ENCODE measurements at regions not wholly inside any gene's neighbourhood (a gene's known extent, or its start where the extent isn't known, plus 50 kb on each side); places are given as distances from the start of the nearest gene placed in this dataset.
"Not testable (repeated sequence)": the region's sequence is repeated elsewhere in the genome, so short reads cannot be mapped to it uniquely, and the experiment has no call there.

- no peak for DNase-seq
Measured at GRCh38 chr13:43946281-43946680, 66.6 kb downstream of the LACC1 start.

DNA sequence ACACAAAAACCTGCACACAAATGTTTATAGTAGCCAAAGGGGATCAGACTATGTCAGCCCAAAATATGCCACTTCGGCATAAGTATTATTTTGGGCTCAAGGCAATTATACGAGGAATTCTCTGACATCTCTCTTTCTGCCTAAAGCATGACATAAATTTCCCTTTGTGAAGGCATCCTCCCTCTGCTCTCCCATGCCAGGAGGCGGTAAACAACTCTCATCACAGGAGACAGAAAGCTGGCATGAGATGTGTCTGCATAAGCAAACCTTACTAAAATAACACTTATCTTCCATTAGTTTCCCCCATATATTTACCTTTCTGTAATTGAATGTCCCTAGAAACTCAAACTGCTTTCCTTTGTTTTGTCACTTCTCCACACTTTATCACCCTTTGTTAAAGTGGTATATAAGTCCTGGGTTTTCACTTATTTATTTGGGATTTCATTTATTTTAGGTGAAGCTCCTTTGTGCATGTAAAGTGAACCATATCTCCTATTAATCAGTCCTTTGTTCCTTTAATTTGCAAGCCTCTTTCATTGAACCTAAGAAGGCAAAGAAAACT, 68.3 kb downstream of the LACC1 start:
- no peak for DNase-seq

GRCh38 chr13:43953370-43953769, 73.7 kb downstream of the LACC1 start:
- no peak for DNase-seq

DNA sequence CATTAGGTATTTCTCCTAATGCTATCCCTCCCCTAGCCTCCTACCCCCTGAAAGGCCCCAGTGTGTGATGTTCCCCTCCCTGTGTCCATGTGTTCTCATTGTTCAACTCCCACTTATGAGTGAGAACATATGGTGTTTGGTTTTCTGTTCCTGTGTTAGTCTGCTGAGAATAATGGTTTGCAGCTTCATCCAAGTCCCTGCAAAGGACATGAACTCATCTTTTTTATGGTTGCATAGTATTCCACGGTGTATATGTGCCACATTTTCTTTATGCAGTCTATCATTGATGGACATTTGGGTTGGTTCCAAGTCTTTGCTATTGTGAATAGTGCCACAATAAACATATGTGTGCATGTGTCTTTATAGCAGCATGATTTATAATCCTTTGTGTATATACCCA, 77.3 kb downstream of the LACC1 start:
- not testable (repeated sequence) for DNase-seq

- DNase-seq, result no peak
Measured at GRCh38 chr13:43959291-43959690, 79.6 kb downstream of the LACC1 start.

DNA sequence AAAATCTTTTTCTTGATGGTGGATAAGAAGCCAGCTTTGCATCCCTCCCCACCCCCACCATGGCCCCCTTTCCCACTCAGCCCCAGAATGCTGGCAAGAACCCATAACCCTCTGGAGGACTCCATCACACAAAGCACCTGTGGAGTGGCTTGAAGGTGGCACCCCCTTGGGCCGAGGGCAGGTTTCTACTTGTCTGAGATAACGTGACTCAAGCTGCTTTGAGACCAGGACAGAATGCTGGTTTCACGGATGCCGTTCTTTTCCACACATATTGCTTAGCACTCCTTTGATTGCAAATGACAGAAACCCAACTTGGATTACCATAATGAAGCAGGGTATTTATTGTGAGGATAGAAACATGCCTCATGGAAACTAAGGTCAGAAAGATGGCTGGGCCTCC, 82.2 kb downstream of the LACC1 start:
- no peak for DNase-seq

GRCh38 chr13:43963726-43964125, 84.0 kb downstream of the LACC1 start:
- DNase-seq, result no peak

- no peak for DNase-seq
Measured at GRCh38 chr13:43964698-43965458, 85.2 kb downstream of the LACC1 start.

GRCh38 chr13:43965459-43965845, 85.7 kb downstream of the LACC1 start:
- DNase-seq, result no peak

- DNase-seq, result not testable (repeated sequence)
Measured at GRCh38 chr13:43968251-43968942, 88.7 kb downstream of the LACC1 start.

GRCh38 chr13:43968943-43969690, 89.4 kb downstream of the LACC1 start:
- not testable (repeated sequence) for DNase-seq

- not testable (repeated sequence) for DNase-seq
Measured at GRCh38 chr13:43969919-43970318, 90.2 kb downstream of the LACC1 start.

DNA sequence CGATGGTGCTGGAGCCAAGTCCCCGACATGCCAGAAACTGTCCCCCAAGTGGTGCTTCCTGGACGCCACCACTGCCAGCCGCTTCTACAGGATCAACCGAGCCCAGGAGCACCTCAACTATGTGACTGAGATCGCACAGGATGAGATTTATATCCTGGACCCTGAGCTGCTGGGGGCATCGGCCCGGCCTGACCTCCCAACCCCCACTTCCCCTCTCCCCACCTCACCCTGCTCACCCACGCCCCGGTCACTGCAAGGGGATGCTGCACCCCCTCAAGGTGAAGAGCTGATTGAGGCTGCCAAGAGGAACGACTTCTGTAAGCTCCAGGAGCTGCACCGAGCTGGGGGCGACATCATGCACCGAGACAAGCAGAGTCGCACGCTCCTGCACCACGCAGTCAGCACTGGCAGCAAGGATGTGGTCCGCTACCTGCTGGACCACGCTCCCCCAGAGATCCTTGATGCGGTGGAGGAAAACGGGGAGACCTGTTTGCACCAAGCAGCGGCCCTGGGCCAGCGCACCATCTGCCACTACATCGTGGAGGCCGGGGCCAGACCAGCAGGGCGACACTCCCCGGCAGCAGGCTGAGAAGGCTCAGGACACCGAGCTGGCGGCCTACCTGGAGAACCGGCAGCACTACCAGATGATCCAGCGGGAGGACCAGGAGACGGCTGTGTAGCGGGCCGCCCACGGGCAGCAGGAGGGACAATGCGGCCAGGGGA, 91.0 kb downstream of the LACC1 start:
- not testable (repeated sequence) for DNase-seq

- not testable (repeated sequence) for DNase-seq
Measured at GRCh38 chr13:43971324-43971723, 91.6 kb downstream of the LACC1 start.

DNA sequence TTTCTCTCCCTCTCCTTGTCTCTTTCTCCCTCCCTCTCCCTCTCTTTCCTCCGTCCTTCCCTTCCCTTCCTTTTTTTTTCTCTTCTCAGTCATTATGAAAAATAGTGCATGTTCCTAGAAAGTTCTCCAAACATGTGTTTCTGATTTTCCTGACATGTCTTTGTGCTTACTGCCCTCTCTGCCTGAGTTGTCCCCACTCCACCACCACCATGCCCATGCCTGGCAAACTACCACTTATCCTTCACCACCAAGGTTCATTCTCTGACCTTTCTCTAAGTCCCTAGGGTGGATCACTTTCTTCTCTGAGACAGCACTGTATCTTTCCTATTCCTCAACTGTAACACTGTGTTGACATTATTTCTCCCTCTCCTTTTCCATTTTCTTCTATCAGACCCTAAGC, 98.2 kb downstream of the LACC1 start:
- DNase-seq, result no peak

DNA sequence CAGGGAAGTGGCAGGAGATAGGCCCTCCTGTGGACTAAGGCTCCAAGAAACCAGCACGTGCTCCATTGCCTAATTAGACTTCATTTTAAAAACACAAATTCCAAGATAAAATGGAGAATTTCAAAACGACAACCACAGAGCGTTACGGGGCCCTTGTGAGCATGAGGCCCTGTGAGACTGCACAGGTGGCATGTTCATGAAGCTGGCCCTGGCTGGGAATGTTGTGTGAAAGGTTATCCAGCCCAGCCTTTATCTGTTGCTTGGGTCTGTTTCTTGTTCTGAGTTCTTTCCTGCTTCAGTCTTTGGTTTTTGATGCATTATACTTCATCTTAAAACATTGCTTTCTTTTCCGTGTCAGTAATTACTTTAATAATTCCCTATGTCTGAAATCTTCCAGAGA, 99.0 kb downstream of the LACC1 start:
- no peak for DNase-seq

DNA sequence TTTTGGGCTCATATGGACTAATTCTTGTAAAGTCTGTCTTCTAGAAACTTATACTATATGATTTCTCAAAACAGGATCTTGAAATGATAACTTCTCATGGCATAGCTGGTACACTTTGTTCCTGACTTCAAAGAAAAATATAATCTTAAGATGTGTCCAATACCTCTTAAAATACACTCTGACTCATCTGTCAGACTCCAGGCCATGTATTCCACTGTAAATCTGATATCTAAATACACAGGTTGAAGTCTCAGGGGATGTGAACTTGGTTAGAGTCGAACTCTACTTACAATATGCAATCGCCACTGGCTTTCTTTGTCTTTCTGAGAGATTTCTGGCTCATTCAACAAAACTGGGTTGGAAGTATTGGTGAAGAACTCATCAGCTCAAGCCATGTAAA, 99.8 kb downstream of the LACC1 start:
- DNase-seq, result no peak

DNA sequence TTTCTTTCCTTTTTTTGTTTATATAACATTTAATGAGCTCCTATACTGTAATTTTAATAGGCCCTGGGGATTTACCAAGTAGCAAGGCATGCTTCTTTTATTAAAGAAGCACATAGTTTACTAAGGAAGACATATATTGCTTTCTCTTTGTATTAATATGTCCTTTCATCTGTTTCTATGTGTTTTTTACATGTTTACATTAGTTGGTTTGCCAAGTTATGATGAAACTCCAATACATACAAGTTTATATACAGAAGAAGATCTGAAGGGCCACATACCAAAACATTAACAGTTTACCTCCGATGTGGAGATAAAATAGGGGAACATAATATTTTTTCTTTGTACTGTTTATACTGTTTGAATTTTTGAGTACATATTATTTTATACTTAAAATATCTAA, 100.9 kb downstream of the LACC1 start:
- DNase-seq, result no peak

DNA sequence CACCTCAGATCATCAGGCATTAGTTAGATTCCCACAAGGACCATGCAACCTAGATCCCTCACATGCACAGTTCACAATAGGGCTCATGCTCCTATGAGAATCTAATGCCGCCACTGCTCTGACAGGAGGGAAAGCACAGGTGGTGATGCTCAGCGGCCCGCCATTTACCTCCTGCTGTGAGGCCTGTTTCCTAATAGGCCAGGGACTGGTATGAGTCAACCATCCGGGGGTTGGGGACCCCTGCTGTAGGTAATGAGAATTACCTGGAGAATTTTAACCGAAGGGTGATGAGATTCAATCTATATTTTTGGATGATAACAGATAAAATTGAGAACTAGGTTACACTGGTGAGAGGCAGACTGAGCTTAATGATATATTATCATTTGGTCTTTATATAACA, 101.4 kb downstream of the LACC1 start:
- DNase-seq, result no peak

- no peak for DNase-seq
Measured at GRCh38 chr13:43981512-43982301, 102.0 kb downstream of the LACC1 start.

- DNase-seq, result no peak
Measured at GRCh38 chr13:43983373-43983772, 103.7 kb downstream of the LACC1 start.

GRCh38 chr13:43984292-43984691, 104.6 kb downstream of the LACC1 start:
- DNase-seq, result no peak
